ENCODE measurements at regions not wholly inside any gene's neighbourhood (a gene's known extent, or its start where the extent isn't known, plus 50 kb on each side); places are given as distances from the start of the nearest gene placed in this dataset.

DNA sequence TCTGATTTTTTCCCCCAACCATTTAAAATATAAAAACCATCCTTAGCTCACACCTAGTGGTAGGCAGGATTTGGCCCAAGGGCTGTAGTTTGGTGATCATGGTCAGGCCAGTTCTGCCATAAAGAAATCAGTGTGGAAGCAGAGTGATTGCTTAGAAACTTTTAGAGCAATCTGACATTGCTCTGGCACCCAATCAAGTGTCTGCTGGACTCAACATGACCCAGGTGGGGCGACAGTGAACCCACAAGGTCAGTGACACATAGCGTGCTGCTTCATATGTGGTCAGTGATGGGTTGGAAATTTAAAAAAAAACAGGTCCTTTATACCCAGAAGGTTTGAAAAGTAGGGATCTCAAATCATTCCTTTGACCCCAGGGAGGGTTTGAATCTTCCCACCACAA, 107.9 kb downstream of the BANF2 start:
- H2BK20ac ChIP-seq (ENCODE audit: low read length): no peak overlapping the region
- H3K27ac ChIP-seq (ENCODE audit: low read depth, low read length): no peak overlapping the region
- H2BK120ac ChIP-seq (replicated peaks; ENCODE audit: low read depth, low read length): no peak overlapping the region
- H3K23me2 ChIP-seq (ENCODE audit: low read depth, low read length): no peaks in the 10 kb centered on the region
- no peaks in the 10 kb centered on the region for H3K27me3 ChIP-seq (replicated peaks in 1 of 4; ENCODE audit: control insufficient read depth in 3 of 4, extremely low read depth in 1 of 4, insufficient read depth in 3 of 4, low read length in 3 of 4)
- no peak overlapping the region for H2AK5ac ChIP-seq (ENCODE audit: low read depth, low read length)
- no peaks in the 10 kb centered on the region for H4K20me1 ChIP-seq (replicated peaks in 1 of 2; ENCODE audit: control insufficient read depth in 1 of 2, insufficient read depth in 2 of 2, low read length in 2 of 2)
- H2BK12ac ChIP-seq (ENCODE audit: low read depth, low read length): no peak overlapping the region
- no peak for FAIRE-seq
- H3K4ac ChIP-seq (replicated peaks; ENCODE audit: insufficient read length, low read depth, low read length): no peak overlapping the region
- H3K4me3 ChIP-seq (ENCODE audit: extremely low read depth in 1 of 4, insufficient read depth in 2 of 4, low read depth in 3 of 4, low read length in 4 of 4): no peak overlapping the region
- POLR2A ChIA-PET (ENCODE audit: partially characterized antibody): no interaction called here
- no peak overlapping the region for H4K5ac ChIP-seq (ENCODE audit: insufficient read length, low read depth, low read length)
- no peak overlapping the region for H2BK5ac ChIP-seq (ENCODE audit: low read depth, low read length)
- H3K79me1 ChIP-seq (ENCODE audit: low read depth, low read length): no peaks in the 10 kb centered on the region
- no peaks in the 10 kb centered on the region for H3K79me2 ChIP-seq (ENCODE audit: control insufficient read depth in 1 of 2, insufficient read depth in 2 of 2, low read length in 2 of 2)
- 66% methylated on average over 2 of the region's 2 CpGs; no CpG with 5 or more reads in 1 of the 2 experiments for WGBS, 2 experiments (ENCODE audit: extremely low coverage in 1 of 2, insufficient coverage in 1 of 2, insufficient read length in 1 of 2, insufficient replicate concordance in 2 of 2, low coverage in 1 of 2, low lambda C conversion rate in 2 of 2, missing lambda C conversion rate in 1 of 2)
- H4K8ac ChIP-seq (ENCODE audit: extremely low read depth, insufficient read depth, low read length): no peak overlapping the region
- no peak overlapping the region for H3K56ac ChIP-seq (replicated peaks; ENCODE audit: insufficient read length, low read depth, low read length)
- H3K9me3 ChIP-seq (ENCODE audit: insufficient read depth in 2 of 2, low read depth in 1 of 2, low read length in 1 of 2): no peaks in the 10 kb centered on the region
- H3K18ac ChIP-seq (ENCODE audit: extremely low read depth, low read length): 0 out of 2 replicates have a peak overlapping the region, but pooled peaks have one; percentile 20
- no peaks in the 10 kb centered on the region for H3K36me3 ChIP-seq (ENCODE audit: control insufficient read depth in 2 of 4, insufficient read depth in 4 of 4, low read length in 3 of 4)
- H2BK15ac ChIP-seq (ENCODE audit: low read length): no peak overlapping the region
- H2AFZ ChIP-seq (ENCODE audit: low read length): no peak overlapping the region
- H3K23ac ChIP-seq (ENCODE audit: insufficient read length): no peak overlapping the region
- no peak overlapping the region for H3K14ac ChIP-seq (ENCODE audit: insufficient read length)
- CTCF ChIA-PET (ENCODE audit: partially characterized antibody): interaction anchor here (0.7 to 2.6 kb wide), 4 partner anchors 10 to 194 kb away, joined by 3 to 11 read pairs (median 3); no protein-coding TSS in a partner anchor
- no peak overlapping the region for H4K91ac ChIP-seq (replicated peaks; ENCODE audit: insufficient read length, low read length)
- no peak overlapping the region for H3K4me2 ChIP-seq (ENCODE audit: insufficient read depth in 1 of 2, low read depth in 2 of 2, low read length in 2 of 2)
- no peak for DNase-seq (ENCODE audit: low read depth in 1 of 2, low spot score in 2 of 2)
- H3K9ac ChIP-seq (replicated peaks in 1 of 4; ENCODE audit: extremely low read depth in 1 of 4, low read depth in 3 of 4, low read length in 3 of 4): no peak overlapping the region
- H3K4me1 ChIP-seq (replicated peaks in 1 of 4; ENCODE audit: control insufficient read depth in 3 of 4, insufficient read depth in 4 of 4, low read length in 3 of 4): peaks cover 0 to 6% (median 4%) of the 10 kb centered on the region in 4 experiments; a peak in 4 of 7 replicates
- TF ChIP-seq CTBP2 (IDR thresholded peaks at IDR 0.05; ENCODE audit: borderline replicate concordance, insufficient read depth, insufficient read length, low read length): no peak
- TF ChIP-seq BCL11A (IDR thresholded peaks at IDR 0.05; ENCODE audit: low read depth in 2 of 2, low read length in 2 of 2): no peak
- TF ChIP-seq BACH1 (IDR thresholded peaks at IDR 0.05; ENCODE audit: low read length): no peak
- TF ChIP-seq RBBP5 (IDR thresholded peaks at IDR 0.05; ENCODE audit: borderline replicate concordance, low read depth, low read length): no peak
- TF ChIP-seq SUZ12 (IDR thresholded peaks at IDR 0.05; ENCODE audit: low read length): no peak
- no peak for TF ChIP-seq POU5F1 (IDR thresholded peaks at IDR 0.05; ENCODE audit: low read depth, low read length)
- no peak for TF ChIP-seq SRF (IDR thresholded peaks at IDR 0.05; ENCODE audit: low read depth, low read length)
- TF ChIP-seq PHF8 (conservative IDR thresholded peaks at IDR 0.05; ENCODE audit: low read depth, low read length): no peak
- no peak for TF ChIP-seq CBX5 (IDR thresholded peaks at IDR 0.05; ENCODE audit: low read depth, low read length)
- TF ChIP-seq, protein P1, sequence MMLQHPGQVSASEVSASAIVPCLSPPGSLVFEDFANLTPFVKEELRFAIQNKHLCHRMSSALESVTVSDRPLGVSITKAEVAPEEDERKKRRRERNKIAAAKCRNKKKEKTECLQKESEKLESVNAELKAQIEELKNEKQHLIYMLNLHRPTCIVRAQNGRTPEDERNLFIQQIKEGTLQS (IDR thresholded peaks at IDR 0.05; ENCODE audit: insufficient read depth, low read depth, low read length): no peak

Data from H1 (cell line).